ENCODE measurements at regions not wholly inside any gene's neighbourhood (a gene's known extent, or its start where the extent isn't known, plus 50 kb on each side); places are given as distances from the start of the nearest gene placed in this dataset.

- WGBS, 2 donors (ENCODE audit: low coverage in 1 of 2), result 86% methylated on average over 8 of the region's 8 CpGs; no CpG with 5 or more reads in 1 of the 2 donors
- in situ Hi-C loops (cut with MboI; ENCODE audit: low pct_ligation_motif_present in 1 of 4, low pct_unique_long_range_greater_than_20kb in 1 of 4, low sequenced_read_pairs in 3 of 4), result loop anchor here in 2 of 4 donors (25.0 kb wide), 3 partner anchors 741 to 891 kb away; no protein-coding TSS in a partner anchor
- intact Hi-C loops (cut with DNase I; ENCODE audit: low total_unique reads), result no loop called here
Measured at GRCh38 chr15:85871545-85871944, 76.8 kb upstream of the KLHL25 start.

GRCh38 chr15:85872125-85872524 is 77.4 kb upstream of the KLHL25 start:
- H3K9me3 ChIP-seq, result no peaks in the 10 kb centered on the region
- H3K27ac ChIP-seq, result no peak overlapping the region
- no peak for DNase-seq
- in situ Hi-C loops (cut with MboI; ENCODE audit: low pct_ligation_motif_present in 1 of 4, low pct_unique_long_range_greater_than_20kb in 1 of 4, low sequenced_read_pairs in 3 of 4), result loop anchor here in 2 of 4 donors (25.0 kb wide), 3 partner anchors 740 to 890 kb away; no protein-coding TSS in a partner anchor
- H3K27me3 ChIP-seq, result peaks cover 11% of the 10 kb centered on the region
- no peaks in the 10 kb centered on the region for H3K36me3 ChIP-seq
- no peak for TF ChIP-seq EP300 (IDR thresholded peaks at IDR 0.05; ENCODE audit: low read depth)
- no peak for TF ChIP-seq POLR2AphosphoS5 (IDR thresholded peaks at IDR 0.05)
- no peak for TF ChIP-seq CTCF (IDR thresholded peaks at IDR 0.05)
- no peak for TF ChIP-seq POLR2A (IDR thresholded peaks at IDR 0.05)
- 92% methylated on average over 5 of the region's 5 CpGs; no CpG with 5 or more reads in 1 of the 2 donors for WGBS, 2 donors (ENCODE audit: low coverage in 1 of 2)
- intact Hi-C loops (cut with DNase I; ENCODE audit: low total_unique reads), result no loop called here
- H3K4me1 ChIP-seq, result no peaks in the 10 kb centered on the region
- no peak overlapping the region for H3K4me3 ChIP-seq

More at GRCh38 chr15:85871545-85871944, 76.8 kb upstream of the KLHL25 start:
- no peaks in the 10 kb centered on the region for H3K4me1 ChIP-seq
- H3K27me3 ChIP-seq, result peaks cover 9% of the 10 kb centered on the region
- no peaks in the 10 kb centered on the region for H3K9me3 ChIP-seq
- no peak for DNase-seq
- H3K27ac ChIP-seq, result no peak overlapping the region
- no peaks in the 10 kb centered on the region for H3K36me3 ChIP-seq
- H3K4me3 ChIP-seq, result no peak overlapping the region
- no peak for TF ChIP-seq EP300 (IDR thresholded peaks at IDR 0.05; ENCODE audit: low read depth)
- no peak for TF ChIP-seq POLR2AphosphoS5 (IDR thresholded peaks at IDR 0.05)
- TF ChIP-seq CTCF (IDR thresholded peaks at IDR 0.05), result no peak
- TF ChIP-seq POLR2A (IDR thresholded peaks at IDR 0.05), result no peak

- H3K27ac ChIP-seq, result no peak overlapping the region
- no peaks in the 10 kb centered on the region for H3K4me1 ChIP-seq
- H3K9me3 ChIP-seq, result no peaks in the 10 kb centered on the region
- H3K27me3 ChIP-seq, result peaks cover 28% of the 10 kb centered on the region
- H3K4me3 ChIP-seq, result no peak overlapping the region
- WGBS, 2 donors (ENCODE audit: low coverage in 1 of 2), result 78 to 82% methylated on average over 1 to 2 of the region's 2 CpGs
- intact Hi-C loops (cut with DNase I; ENCODE audit: low total_unique reads), result no loop called here
- DNase-seq, result no peak
- in situ Hi-C loops (cut with MboI; ENCODE audit: low pct_ligation_motif_present in 1 of 4, low pct_unique_long_range_greater_than_20kb in 1 of 4, low sequenced_read_pairs in 3 of 4), result loop anchor here in 2 of 4 donors (25.0 kb wide), 3 partner anchors 738 to 888 kb away; no protein-coding TSS in a partner anchor
- H3K36me3 ChIP-seq, result no peaks in the 10 kb centered on the region
- TF ChIP-seq POLR2AphosphoS5 (IDR thresholded peaks at IDR 0.05) (no peak), EP300 (IDR thresholded peaks at IDR 0.05; ENCODE audit: low read depth) (no peak), CTCF (IDR thresholded peaks at IDR 0.05) (no peak), POLR2A (IDR thresholded peaks at IDR 0.05) (no peak)
Measured at GRCh38 chr15:85874236-85874635, 79.5 kb upstream of the KLHL25 start.

GRCh38 chr15:85875756-85876155 is 81.0 kb upstream of the KLHL25 start:
- H3K27ac ChIP-seq, result no peak overlapping the region
- in situ Hi-C loops (cut with MboI; ENCODE audit: low pct_ligation_motif_present in 1 of 4, low pct_unique_long_range_greater_than_20kb in 1 of 4, low sequenced_read_pairs in 3 of 4) (no loop called here), intact Hi-C loops (cut with DNase I; ENCODE audit: low total_unique reads) (no loop called here)
- H3K36me3 ChIP-seq, result no peaks in the 10 kb centered on the region
- H3K27me3 ChIP-seq, result peaks cover 34% of the 10 kb centered on the region
- H3K4me1 ChIP-seq, result no peaks in the 10 kb centered on the region
- WGBS, 2 donors (ENCODE audit: low coverage in 1 of 2), result 69 to 84% methylated on average over 2 of the region's 2 CpGs
- TF ChIP-seq POLR2AphosphoS5 (IDR thresholded peaks at IDR 0.05) (no peak), EP300 (IDR thresholded peaks at IDR 0.05; ENCODE audit: low read depth) (no peak), CTCF (IDR thresholded peaks at IDR 0.05) (no peak), POLR2A (IDR thresholded peaks at IDR 0.05) (no peak)
- H3K4me3 ChIP-seq, result no peak overlapping the region
- no peaks in the 10 kb centered on the region for H3K9me3 ChIP-seq
- DNase-seq, result no peak
